WI38 (cell line): ENCODE measurements at regions not wholly inside any gene's neighbourhood (a gene's known extent, or its start where the extent isn't known, plus 50 kb on each side); places are given as distances from the start of the nearest gene placed in this dataset.
"Not testable (repeated sequence)": the region's sequence is repeated elsewhere in the genome, so short reads cannot be mapped to it uniquely, and the experiment has no call there.

ENCODE experiments used
- H3K4me3 ChIP-seq: 2 replicates; pipeline ENCODE4 v1.5.1; 2011; ENCODE audit warnings: low read depth, mild to moderate bottlenecking, control low read depth, low read length
- CTCF ChIP-seq: IDR thresholded peaks from 2 replicates; pipeline ENCODE4 v1.5.1; 2012; ENCODE audit warnings: low read depth, mild to moderate bottlenecking, control low read depth, low read length

GRCh38 chr2:144984038-144984437, 464.1 kb upstream of the ZEB2 start:
- H3K4me3 ChIP-seq, result no peak overlapping the region
- no peak for TF ChIP-seq CTCF

- TF ChIP-seq CTCF, result no peak
- no peak overlapping the region for H3K4me3 ChIP-seq
These were observed 463.2 kb upstream of the ZEB2 start for GRCh38 chr2:144983107-144983506.

DNA sequence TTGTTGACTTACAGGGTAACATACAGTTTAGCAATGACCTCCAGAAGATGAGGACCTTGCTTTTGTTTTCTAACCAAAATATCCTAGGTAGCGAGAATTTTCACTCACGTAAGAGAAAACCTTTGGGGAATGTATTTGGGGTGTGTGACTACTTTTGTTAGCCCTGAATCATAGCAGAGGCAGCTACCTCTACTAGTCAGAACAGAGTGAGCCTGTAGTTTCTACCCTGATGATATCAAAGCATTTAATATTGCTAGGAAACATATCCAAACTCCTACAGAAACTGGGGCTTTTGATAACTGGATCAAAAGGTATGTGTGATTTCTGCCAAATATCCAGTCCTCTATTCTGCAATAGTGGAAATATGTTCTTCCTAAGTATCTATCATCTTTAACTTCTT, 462.6 kb upstream of the ZEB2 start:
- no peak for TF ChIP-seq CTCF
- H3K4me3 ChIP-seq, result no peak overlapping the region

GRCh38 chr2:144975881-144976280, 456.0 kb upstream of the ZEB2 start:
- no peak for TF ChIP-seq CTCF
- H3K4me3 ChIP-seq, result no peak overlapping the region

DNA sequence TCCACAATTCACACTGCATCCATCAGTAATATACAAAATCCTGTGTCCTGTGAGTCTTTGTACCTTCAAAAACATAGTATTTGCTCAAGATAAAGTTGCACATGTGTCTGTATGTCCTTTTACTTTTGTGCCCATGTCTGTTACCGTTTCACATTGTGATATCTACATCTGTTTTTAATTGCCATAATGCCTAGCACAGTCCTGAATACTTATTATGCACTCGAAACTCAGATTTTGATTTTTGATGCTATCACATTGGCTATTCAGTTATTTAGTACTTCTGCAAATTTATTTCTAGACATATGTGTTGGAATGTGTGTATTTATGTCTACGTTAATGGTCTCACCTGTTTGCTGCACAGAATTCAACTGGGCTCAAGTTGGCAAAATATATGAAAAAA, 452.8 kb upstream of the ZEB2 start:
- no peak for TF ChIP-seq CTCF
- no peak overlapping the region for H3K4me3 ChIP-seq

- no peak overlapping the region for H3K4me3 ChIP-seq
- TF ChIP-seq CTCF, result no peak
These were observed 451.9 kb upstream of the ZEB2 start for GRCh38 chr2:144971786-144972335.

GRCh38 chr2:144970410-144970809, 450.5 kb upstream of the ZEB2 start:
- H3K4me3 ChIP-seq, result not testable (repeated sequence)

- not testable (repeated sequence) for H3K4me3 ChIP-seq
These were observed 449.6 kb upstream of the ZEB2 start for GRCh38 chr2:144969564-144969963.

DNA sequence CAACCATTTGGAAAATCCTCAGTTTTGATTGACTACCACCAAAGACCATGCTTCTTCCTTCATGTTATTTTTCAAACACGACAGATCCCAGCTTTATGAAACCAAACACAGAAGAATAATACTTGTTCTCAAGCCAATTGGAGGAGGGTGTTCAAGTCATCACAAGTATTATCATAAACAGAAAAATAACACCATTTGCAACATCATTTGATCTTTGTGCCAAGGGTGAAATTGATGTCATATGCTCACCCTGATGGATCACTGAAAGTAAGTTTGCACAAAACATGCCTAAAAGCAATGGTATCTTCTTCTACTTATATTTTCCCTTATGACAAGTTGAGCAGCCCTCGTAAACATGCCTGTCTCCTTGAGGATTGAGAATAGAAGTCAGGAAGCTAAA, 448.0 kb upstream of the ZEB2 start:
- H3K4me3 ChIP-seq, result no peak overlapping the region
- TF ChIP-seq CTCF, result no peak
